ENCODE measurements at regions not wholly inside any gene's neighbourhood (a gene's known extent, or its start where the extent isn't known, plus 50 kb on each side); places are given as distances from the start of the nearest gene placed in this dataset.

- Histone ChIP-seq H3F3A (ENCODE audit: insufficient read depth, low read depth) (no peaks in the 10 kb centered on the region), H3K27me3 (ENCODE audit: insufficient read depth, low read depth) (no peaks in the 10 kb centered on the region), H3K27ac (no peak overlapping the region), H3K4me3 (no peak overlapping the region), H4K20me1 (ENCODE audit: insufficient read depth) (no peaks in the 10 kb centered on the region), H3K9me2 (ENCODE audit: insufficient read depth) (no peaks in the 10 kb centered on the region), H2AFZ (no peak overlapping the region), H3K79me2 (ENCODE audit: low read depth) (no peaks in the 10 kb centered on the region), H3K36me3 (ENCODE audit: low read depth) (no peaks in the 10 kb centered on the region), H3K9me3 (ENCODE audit: insufficient read depth, low read depth) (no peaks in the 10 kb centered on the region), H3K4me1 (replicated peaks; ENCODE audit: insufficient read depth) (no peaks in the 10 kb centered on the region), H3K4me2 (no peak overlapping the region)
- ChIA-PET POLR2A (ENCODE audit: unreplicated experiment) (interaction anchor here (0.6 kb wide), 1 partner anchor 726 kb away, joined by 4 read pairs; no protein-coding TSS in a partner anchor), CTCF (no interaction called here)
- TF ChIP-seq EZH2 (IDR thresholded peaks at IDR 0.05; ENCODE audit: low read depth) = no peak
- TF ChIP-seq, protein P1, sequence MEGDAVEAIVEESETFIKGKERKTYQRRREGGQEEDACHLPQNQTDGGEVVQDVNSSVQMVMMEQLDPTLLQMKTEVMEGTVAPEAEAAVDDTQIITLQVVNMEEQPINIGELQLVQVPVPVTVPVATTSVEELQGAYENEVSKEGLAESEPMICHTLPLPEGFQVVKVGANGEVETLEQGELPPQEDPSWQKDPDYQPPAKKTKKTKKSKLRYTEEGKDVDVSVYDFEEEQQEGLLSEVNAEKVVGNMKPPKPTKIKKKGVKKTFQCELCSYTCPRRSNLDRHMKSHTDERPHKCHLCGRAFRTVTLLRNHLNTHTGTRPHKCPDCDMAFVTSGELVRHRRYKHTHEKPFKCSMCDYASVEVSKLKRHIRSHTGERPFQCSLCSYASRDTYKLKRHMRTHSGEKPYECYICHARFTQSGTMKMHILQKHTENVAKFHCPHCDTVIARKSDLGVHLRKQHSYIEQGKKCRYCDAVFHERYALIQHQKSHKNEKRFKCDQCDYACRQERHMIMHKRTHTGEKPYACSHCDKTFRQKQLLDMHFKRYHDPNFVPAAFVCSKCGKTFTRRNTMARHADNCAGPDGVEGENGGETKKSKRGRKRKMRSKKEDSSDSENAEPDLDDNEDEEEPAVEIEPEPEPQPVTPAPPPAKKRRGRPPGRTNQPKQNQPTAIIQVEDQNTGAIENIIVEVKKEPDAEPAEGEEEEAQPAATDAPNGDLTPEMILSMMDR (conservative IDR thresholded peaks at IDR 0.05) = no peak
- BruUV-seq (replicated peaks) = no TSS peak
- DNase-seq = no peak
- intact Hi-C loops (cut with micrococcal nuclease; ENCODE audit: unreplicated experiment) = no loop called here
These were observed 187.7 kb downstream of the CHRM3 start for GRCh38 chr1:239574112-239574511.

- H3K9me2 ChIP-seq (ENCODE audit: insufficient read depth) = no peaks in the 10 kb centered on the region
- H4K20me1 ChIP-seq (ENCODE audit: insufficient read depth) = no peaks in the 10 kb centered on the region
- intact Hi-C loops (cut with micrococcal nuclease; ENCODE audit: unreplicated experiment) = no loop called here
- no peak overlapping the region for H3K4me2 ChIP-seq
- no peak overlapping the region for H3K4me3 ChIP-seq
- H3K4me1 ChIP-seq (replicated peaks; ENCODE audit: insufficient read depth) = no peaks in the 10 kb centered on the region
- DNase-seq = no peak
- no peaks in the 10 kb centered on the region for H3K9me3 ChIP-seq (ENCODE audit: insufficient read depth, low read depth)
- no peaks in the 10 kb centered on the region for H3K79me2 ChIP-seq (ENCODE audit: low read depth)
- no peaks in the 10 kb centered on the region for H3K36me3 ChIP-seq (ENCODE audit: low read depth)
- CTCF ChIA-PET = no interaction called here
- no peaks in the 10 kb centered on the region for H3K27me3 ChIP-seq (ENCODE audit: insufficient read depth, low read depth)
- H2AFZ ChIP-seq = no peak overlapping the region
- H3F3A ChIP-seq (ENCODE audit: insufficient read depth, low read depth) = no peaks in the 10 kb centered on the region
- POLR2A ChIA-PET (ENCODE audit: unreplicated experiment) = no interaction called here
- H3K27ac ChIP-seq = no peak overlapping the region
- BruUV-seq (replicated peaks) = no TSS peak
- TF ChIP-seq, protein P1 (conservative IDR thresholded peaks at IDR 0.05) = no peak
- no peak for TF ChIP-seq EZH2 (IDR thresholded peaks at IDR 0.05; ENCODE audit: low read depth)
These were observed 188.7 kb downstream of the CHRM3 start for GRCh38 chr1:239575113-239575512.

DNA sequence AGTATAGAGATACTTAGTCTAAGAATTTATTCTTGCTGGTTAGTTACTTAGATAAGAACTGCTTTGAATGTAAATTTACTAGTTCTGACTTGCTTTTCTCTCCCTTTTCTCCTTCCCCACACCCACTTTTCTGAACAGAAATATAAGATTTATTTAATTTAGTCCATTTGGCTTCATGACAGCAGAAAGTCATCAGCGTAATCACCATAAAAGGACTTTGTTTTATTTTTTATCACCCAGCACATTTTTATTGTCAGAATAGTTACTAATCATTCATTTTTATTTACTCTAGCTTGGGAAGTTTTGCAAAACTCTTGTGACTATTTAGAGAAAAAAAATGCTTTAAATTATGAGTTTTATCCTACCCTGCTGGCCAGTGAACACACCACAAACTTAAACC lies 197.2 kb downstream of the CHRM3 start:
- no peaks in the 10 kb centered on the region for H3F3A ChIP-seq (ENCODE audit: insufficient read depth, low read depth)
- no peak overlapping the region for H3K27ac ChIP-seq
- ChIA-PET POLR2A (ENCODE audit: unreplicated experiment) (no interaction called here), CTCF (no interaction called here)
- no TSS peak for BruUV-seq (replicated peaks)
- no peaks in the 10 kb centered on the region for H4K20me1 ChIP-seq (ENCODE audit: insufficient read depth)
- H3K79me2 ChIP-seq (ENCODE audit: low read depth) = no peaks in the 10 kb centered on the region
- intact Hi-C loops (cut with micrococcal nuclease; ENCODE audit: unreplicated experiment) = no loop called here
- H3K9me2 ChIP-seq (ENCODE audit: insufficient read depth) = no peaks in the 10 kb centered on the region
- no peak overlapping the region for H3K4me2 ChIP-seq
- H2AFZ ChIP-seq = no peak overlapping the region
- H3K4me3 ChIP-seq = no peak overlapping the region
- DNase-seq = no peak
- TF ChIP-seq, protein P1 (conservative IDR thresholded peaks at IDR 0.05) = no peak
- TF ChIP-seq EZH2 (IDR thresholded peaks at IDR 0.05; ENCODE audit: low read depth) = no peak
- no peaks in the 10 kb centered on the region for H3K4me1 ChIP-seq (replicated peaks; ENCODE audit: insufficient read depth)
- no peaks in the 10 kb centered on the region for H3K27me3 ChIP-seq (ENCODE audit: insufficient read depth, low read depth)
- no peaks in the 10 kb centered on the region for H3K9me3 ChIP-seq (ENCODE audit: insufficient read depth, low read depth)
- H3K36me3 ChIP-seq (ENCODE audit: low read depth) = no peaks in the 10 kb centered on the region

All from PC-9 (cell line).